Choroid plexus epithelial cell (primary cell): ENCODE measurements at regions not wholly inside any gene's neighbourhood (a gene's known extent, or its start where the extent isn't known, plus 50 kb on each side); places are given as distances from the start of the nearest gene placed in this dataset.
A peak's percentile ranks its signal among the peaks of the same experiment; 100 is the strongest.

ENCODE experiments used
- DNase-seq: peaks from one replicate; pipeline ENCODE4 v3.0.0-alpha.2; 2010; ENCODE audit warnings: low read depth
- H3K4me3 ChIP-seq: 2 replicates; pipeline ENCODE4 v1.5.1; 2011; ENCODE audit warnings: low read depth, mild to moderate bottlenecking, control low read depth, low read length, moderate library complexity
- CTCF ChIP-seq: conservative IDR thresholded peaks from 2 replicates; pipeline ENCODE4 v1.5.1; 2011; ENCODE audit warnings: low read depth, mild to moderate bottlenecking, control low read depth, inconsistent platforms, low read length, moderate library complexity

- no peak for TF ChIP-seq CTCF
- no peak for DNase-seq
- H3K4me3 ChIP-seq = no peak overlapping the region
Measured at GRCh38 chr7:43022008-43022407, 89.8 kb downstream of the MRPL32 start.

- no peak overlapping the region for H3K4me3 ChIP-seq
- DNase-seq = no peak
- TF ChIP-seq CTCF = no peak
Measured at GRCh38 chr7:43033369-43033768, 79.1 kb upstream of the HECW1 start.

GRCh38 chr7:43034535-43035002 lies 77.9 kb upstream of the HECW1 start:
- H3K4me3 ChIP-seq = no peak overlapping the region
- TF ChIP-seq CTCF = no peak
- DNase-seq = no peak

DNA sequence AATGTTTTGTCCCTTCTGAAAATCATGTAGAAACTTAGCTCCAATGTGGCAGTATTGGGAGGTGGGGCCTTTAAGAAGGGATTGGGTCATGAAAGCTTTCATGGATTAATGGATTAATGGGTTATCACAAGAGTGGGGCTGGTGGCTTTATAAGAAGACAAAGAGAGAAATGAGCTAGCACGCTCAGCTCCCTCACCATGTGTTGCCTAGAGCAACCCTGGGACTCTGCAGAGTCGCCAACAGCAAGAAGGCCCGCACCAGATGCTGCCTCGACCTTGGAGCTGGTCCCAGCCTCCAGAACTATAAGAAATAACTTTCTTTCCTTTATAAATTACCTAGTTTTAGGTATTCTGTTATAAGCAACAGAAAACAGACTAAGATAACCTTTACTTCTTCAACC lies 74.9 kb upstream of the HECW1 start:
- no peak overlapping the region for H3K4me3 ChIP-seq
- TF ChIP-seq CTCF = no peak
- no peak for DNase-seq

DNA sequence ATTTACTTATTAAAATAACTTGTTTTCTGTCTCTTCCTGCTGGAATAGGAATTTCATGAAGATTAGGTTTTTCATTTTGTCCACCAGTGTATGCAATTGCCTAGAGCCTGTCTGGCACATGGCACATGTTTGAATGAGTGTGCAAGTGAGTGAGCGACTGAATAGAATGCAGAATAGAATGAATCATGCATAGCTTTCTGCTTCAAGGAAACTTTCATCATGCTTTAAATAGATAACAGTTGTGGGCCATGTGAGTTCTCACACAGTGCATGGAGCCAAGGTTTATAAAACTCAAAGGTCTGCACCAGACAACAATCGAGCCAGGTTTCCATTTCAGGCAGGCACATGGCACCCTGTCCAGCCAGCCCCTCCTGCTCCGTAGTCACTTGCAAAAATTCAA lies 74.2 kb upstream of the HECW1 start:
- peak; percentile 80 for DNase-seq

DNA sequence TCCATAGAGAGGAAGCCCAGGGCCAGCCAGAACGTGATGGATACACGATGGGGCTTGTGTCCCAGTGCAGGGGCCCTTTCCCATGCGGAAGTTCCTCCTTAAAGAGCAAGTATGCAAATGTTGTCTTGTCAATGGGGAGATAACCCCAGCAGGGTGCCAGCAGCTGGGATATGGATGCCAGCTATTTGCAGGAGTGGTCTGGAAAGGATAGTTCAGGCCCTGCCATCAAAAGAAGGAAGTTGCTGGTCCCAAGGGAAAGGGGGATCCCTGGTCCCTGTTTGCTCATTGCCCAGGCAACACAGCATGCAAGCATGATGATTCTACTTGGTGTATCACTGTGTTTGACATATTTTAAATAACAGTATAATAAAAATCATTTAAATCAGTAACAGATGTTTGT lies 73.1 kb upstream of the HECW1 start:
- no peak overlapping the region for H3K4me3 ChIP-seq
- TF ChIP-seq CTCF = no peak
- DNase-seq = no peak

More for the DNA sequence above, 74.2 kb upstream of the HECW1 start:
- no peak overlapping the region for H3K4me3 ChIP-seq
- no peak for TF ChIP-seq CTCF

- TF ChIP-seq CTCF = no peak
- no peak for DNase-seq
- H3K4me3 ChIP-seq = no peak overlapping the region
Measured at GRCh38 chr7:43040461-43040860, 72.0 kb upstream of the HECW1 start.
